Omental fat pad (tissue), 3 donors: ENCODE measurements at regions not wholly inside any gene's neighbourhood (a gene's known extent, or its start where the extent isn't known, plus 50 kb on each side); places are given as distances from the start of the nearest gene placed in this dataset.

Experiments
- ATAC-seq: fragments of 150-250 bp; one replicate; pipeline ENCODE4 v1.9.1; 2016; ENCODE audit warnings: mild to moderate bottlenecking, moderate library complexity; ENCODE audit not compliant: low FRiP score
- DNase-seq: peaks from one replicate; pipeline ENCODE4 v3.0.0-alpha.2; 2019; ENCODE audit warnings: low spot score
- CTCF ChIP-seq, 3 donors: fragments of 450-650 bp; IDR thresholded peaks; one replicate each; pipeline ENCODE4 v1.5.1; 2016 to 2017; ENCODE audit warnings: antibody characterized with exemption in 3 of 3, mild to moderate bottlenecking in 3 of 3, moderate library complexity in 2 of 3

GRCh38 chr12:98096436-98096835 lies 419.0 kb upstream of the TMPO start:
- no peak for DNase-seq
- ATAC-seq, result no peak
- no peak for TF ChIP-seq CTCF (IDR thresholded peaks at IDR 0.05)

GRCh38 chr12:98106031-98106683 lies 409.2 kb upstream of the TMPO start:
- DNase-seq (no peak), ATAC-seq (no peak)
- no peak for TF ChIP-seq CTCF (IDR thresholded peaks at IDR 0.05)

- DNase-seq (no peak), ATAC-seq (no peak)
- no peak for TF ChIP-seq CTCF (IDR thresholded peaks at IDR 0.05)
Observed at GRCh38 chr12:98109266-98109665, 406.1 kb upstream of the TMPO start.

- DNase-seq, result no peak
- no peak for ATAC-seq
- no peak for TF ChIP-seq CTCF (IDR thresholded peaks at IDR 0.05)
Observed at GRCh38 chr12:98110536-98110935, 404.9 kb upstream of the TMPO start.

- no peak for TF ChIP-seq CTCF (IDR thresholded peaks at IDR 0.05)
- DNase-seq, result no peak
- ATAC-seq, result no peak
Observed at GRCh38 chr12:98113548-98113947, 401.8 kb upstream of the TMPO start.

DNA sequence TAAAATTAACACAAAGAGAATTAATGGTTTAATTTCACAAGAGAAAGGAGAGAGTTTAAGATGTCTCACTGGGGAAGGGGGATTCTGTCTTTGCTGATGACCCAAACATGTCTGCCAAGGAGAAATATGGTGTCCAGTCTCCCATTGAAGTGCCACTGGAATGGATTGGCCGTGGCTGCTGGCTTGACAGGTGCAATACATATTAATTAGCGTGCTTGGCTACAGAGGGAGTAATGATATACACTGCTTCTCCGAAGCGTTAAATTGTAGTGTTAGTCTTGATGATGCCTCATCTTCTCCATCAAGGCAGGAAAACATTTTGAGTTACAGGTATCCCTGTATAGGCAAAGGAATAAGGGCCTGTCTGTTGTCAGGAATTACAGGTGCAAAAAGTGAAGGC lies 393.4 kb upstream of the TMPO start:
- ATAC-seq, result no peak
- DNase-seq, result no peak
- no peak for TF ChIP-seq CTCF (IDR thresholded peaks at IDR 0.05)

- no peak for TF ChIP-seq CTCF (IDR thresholded peaks at IDR 0.05)
- DNase-seq, result no peak
- no peak for ATAC-seq
Observed at GRCh38 chr12:98123021-98123461, 392.3 kb upstream of the TMPO start.
